CD14-positive monocyte (primary cell): ENCODE measurements at regions not wholly inside any gene's neighbourhood (a gene's known extent, or its start where the extent isn't known, plus 50 kb on each side); places are given as distances from the start of the nearest gene placed in this dataset.
"Not testable (repeated sequence)": the region's sequence is repeated elsewhere in the genome, so short reads cannot be mapped to it uniquely, and the experiment has no call there.

Experiments used
- DNase-seq, 3 donors: peaks; one replicate each; pipeline ENCODE4 v3.0.0-alpha.2; 2011 to 2022
- H2AFZ ChIP-seq: 2 replicates; pipeline ENCODE4 v1.6.0; 2012; ENCODE audit warnings: mild to moderate bottlenecking, low read depth, low read length, inconsistent platforms; ENCODE audit not compliant: insufficient read depth, poor library complexity, severe bottlenecking
- H3K27ac ChIP-seq, 2 donors: 1 replicate in 1 of 2; 2 replicates in 1 of 2; pipeline ENCODE4 v1.5.1; 2012 to 2013; ENCODE audit warnings: low read length in 2 of 2, control low read depth in 1 of 2, inconsistent platforms in 1 of 2, low read depth in 1 of 2, mild to moderate bottlenecking in 1 of 2
- H3K27me3 ChIP-seq, 2 donors: one replicate each; pipeline versions ENCODE4 v1.6.0 to v1.6.1; 2011 to 2013; ENCODE audit warnings: low read length in 2 of 2; ENCODE audit not compliant: control insufficient read depth in 2 of 2, insufficient read depth in 2 of 2
- H3K36me3 ChIP-seq, 2 donors: replicated peaks in 1 of 2; 1 replicate in 1 of 2; 2 replicates in 1 of 2; pipeline versions ENCODE4 v1.5.1 to v1.6.1; 2012 to 2013; ENCODE audit warnings: low read length in 2 of 2, control low read depth in 1 of 2, inconsistent platforms in 1 of 2, mild to moderate bottlenecking in 1 of 2; ENCODE audit not compliant: insufficient read depth in 2 of 2, control insufficient read depth in 1 of 2
- H3K4me1 ChIP-seq, 2 donors: 1 replicate in 1 of 2; 2 replicates in 1 of 2; pipeline versions ENCODE4 v1.5.1 to v1.6.1; 2012 to 2013; ENCODE audit warnings: low read length in 2 of 2, control low read depth in 1 of 2, inconsistent platforms in 1 of 2, mild to moderate bottlenecking in 1 of 2, moderate library complexity in 1 of 2; ENCODE audit not compliant: insufficient read depth in 2 of 2, control insufficient read depth in 1 of 2
- H3K4me2 ChIP-seq: replicated peaks from 2 replicates; pipeline ENCODE3; 2012; ENCODE audit warnings: low read length, moderate library complexity, mild to moderate bottlenecking; ENCODE audit not compliant: poor library complexity, severe bottlenecking; ENCODE audit errors: extremely low read depth
- H3K4me3 ChIP-seq, 3 experiments: fragments of 200-600 bp in 1 of 3; sonication (generic) in 1 of 3; replicated peaks in 1 of 3; 1 replicate in 2 of 3; 2 replicates in 1 of 3; pipeline ENCODE4 v1.5.1; 2011 to 2013; ENCODE audit warnings: low read length in 3 of 3, mild to moderate bottlenecking in 3 of 3, control low read depth in 2 of 3, low read depth in 2 of 3, inconsistent platforms in 1 of 3, moderate library complexity in 1 of 3
- H3K79me2 ChIP-seq: 2 replicates; pipeline ENCODE4 v1.6.0; 2012; ENCODE audit warnings: mild to moderate bottlenecking, control low read depth, inconsistent platforms, low read length, moderate library complexity; ENCODE audit not compliant: insufficient read depth
- H3K9ac ChIP-seq: 2 replicates; pipeline ENCODE4 v1.6.0; 2017; ENCODE audit warnings: low read length, mild to moderate bottlenecking; ENCODE audit not compliant: insufficient read depth, poor library complexity, severe bottlenecking
- H3K9me3 ChIP-seq, 2 donors: replicated peaks in 1 of 2; 1 replicate in 1 of 2; 2 replicates in 1 of 2; pipeline versions ENCODE4 v1.5.1 to v1.6.1; 2012 to 2013; ENCODE audit warnings: low read length in 2 of 2, control low read depth in 1 of 2; ENCODE audit not compliant: control insufficient read depth in 1 of 2, insufficient read depth in 1 of 2
- H4K20me1 ChIP-seq: 2 replicates; pipeline ENCODE4 v1.6.0; 2012; ENCODE audit warnings: mild to moderate bottlenecking, low read length, control low read depth, moderate library complexity; ENCODE audit not compliant: insufficient read depth
- H3K27ac Mint-ChIP-seq, 7 donors: one replicate each; pipeline ENCODE4 v1.8.0; 2020; ENCODE audit warnings: mild to moderate bottlenecking in 7 of 7, mixed read lengths in 7 of 7, moderate library complexity in 6 of 7, inconsistent platforms in 2 of 7
- H3K27me3 Mint-ChIP-seq, 3 donors: one replicate each; pipeline ENCODE4 v1.8.0; 2021 to 2022; ENCODE audit warnings: low read depth in 3 of 3, mild to moderate bottlenecking in 3 of 3, mixed read lengths in 3 of 3, moderate library complexity in 3 of 3, inconsistent platforms in 1 of 3
- H3K36me3 Mint-ChIP-seq, 2 donors: one replicate each; pipeline ENCODE4 v1.8.0; 2020; ENCODE audit warnings: mixed read lengths in 2 of 2, inconsistent platforms in 1 of 2, mild to moderate bottlenecking in 1 of 2
- H3K4me1 Mint-ChIP-seq: one replicate; pipeline ENCODE4 v1.8.0; 2020; ENCODE audit warnings: mild to moderate bottlenecking, mixed read lengths
- H3K4me3 Mint-ChIP-seq, 2 donors: one replicate each; pipeline ENCODE4 v1.8.0; 2020; ENCODE audit warnings: mild to moderate bottlenecking in 2 of 2, mixed read lengths in 2 of 2, moderate library complexity in 1 of 2
- H3K9me3 Mint-ChIP-seq, 7 donors: one replicate each; pipeline ENCODE4 v1.8.0; 2020 to 2022; ENCODE audit warnings: mixed read lengths in 7 of 7, mild to moderate bottlenecking in 6 of 7, moderate library complexity in 6 of 7, inconsistent platforms in 2 of 7
- CTCF ChIP-seq: fragments of 200-600 bp; IDR thresholded peaks from one replicate; pipeline ENCODE4 v1.8.0; 2022; ENCODE audit warnings: antibody characterized with exemption, mild to moderate bottlenecking
- WGBS: methylation state at CpG from one replicate; pipeline ENCODE4 v1.1.5; 2013; ENCODE audit warnings: missing lambda C conversion rate; ENCODE audit not compliant: insufficient coverage; 5-methylcytosine and 5-hydroxymethylcytosine counted together
- intact Hi-C, 2 donors: fragments of 100-400 bp; cut with micrococcal nuclease; formaldehyde crosslinking; loops; one replicate each; pipeline versions ENCODE4 v1.15.0 to v1.15.1; 2023

GRCh38 chr7:155395176-155395797 lies 62.6 kb upstream of the EN2 start:
- H3K4me1 Mint-ChIP-seq = no peaks in the 10 kb centered on the region
- H3K9me3 Mint-ChIP-seq = peaks cover 0 to 2% (median 0%) of the 10 kb centered on the region in 7 donors
- Histone ChIP-seq H3K79me2 (no peaks in the 10 kb centered on the region), H3K27ac (no peak overlapping the region), H3K36me3 (no peaks in the 10 kb centered on the region), H2AFZ (no peak overlapping the region), H4K20me1 (no peaks in the 10 kb centered on the region), H3K4me3 (no peak overlapping the region), H3K9me3 (no peaks in the 10 kb centered on the region), H3K9ac (no peak overlapping the region), H3K27me3 (peaks cover 0 to 7% of the 10 kb centered on the region in 2 donors), H3K4me2 (no peak overlapping the region), H3K4me1 (no peaks in the 10 kb centered on the region)
- 91% methylated on average over 12 of the region's 17 CpGs for WGBS
- TF ChIP-seq CTCF = no peak
- no peaks in the 10 kb centered on the region for H3K36me3 Mint-ChIP-seq
- H3K27ac Mint-ChIP-seq = no peak overlapping the region
- H3K4me3 Mint-ChIP-seq = no peak overlapping the region
- H3K27me3 Mint-ChIP-seq = peaks cover 18 to 46% (median 27%) of the 10 kb centered on the region in 3 donors
- intact Hi-C loops = no loop called here
- no peak for DNase-seq

DNA sequence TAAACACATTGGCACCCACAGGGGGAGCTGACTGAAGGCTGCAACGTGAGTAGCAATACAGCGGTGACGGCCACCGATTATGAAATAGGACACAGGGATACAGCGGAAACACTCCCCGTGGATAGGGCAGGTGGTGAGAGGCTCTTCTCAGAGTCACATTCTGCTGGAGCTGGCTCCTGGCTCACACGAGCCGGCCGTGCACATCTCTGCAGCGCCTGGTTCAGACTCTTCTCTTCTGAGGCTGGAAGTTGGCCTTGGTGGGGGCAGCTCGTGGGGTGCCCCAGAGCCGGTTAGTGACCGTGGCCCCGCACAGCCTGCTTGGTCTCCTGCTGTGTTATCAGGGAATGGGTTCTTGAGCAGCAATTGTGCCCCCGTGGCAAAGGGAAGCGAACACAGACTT lies 61.3 kb upstream of the EN2 start:
- Mint-ChIP-seq H3K4me3 (no peak overlapping the region), H3K27ac (no peak overlapping the region), H3K36me3 (no peaks in the 10 kb centered on the region), H3K27me3 (peaks cover 16 to 45% (median 32%) of the 10 kb centered on the region in 3 donors), H3K9me3 (peaks cover 0 to 2% (median 0%) of the 10 kb centered on the region in 7 donors), H3K4me1 (no peaks in the 10 kb centered on the region)
- H4K20me1 ChIP-seq = no peaks in the 10 kb centered on the region
- intact Hi-C loops = no loop called here
- H2AFZ ChIP-seq = no peak overlapping the region
- H3K27ac ChIP-seq = no peak overlapping the region
- no peaks in the 10 kb centered on the region for H3K79me2 ChIP-seq
- peaks cover 0 to 8% of the 10 kb centered on the region in 2 donors for H3K27me3 ChIP-seq
- H3K4me1 ChIP-seq = no peaks in the 10 kb centered on the region
- H3K9ac ChIP-seq = no peak overlapping the region
- 90% methylated on average over 14 of the region's 16 CpGs for WGBS
- no peak overlapping the region for H3K4me3 ChIP-seq
- no peaks in the 10 kb centered on the region for H3K9me3 ChIP-seq
- TF ChIP-seq CTCF = no peak
- no peak for DNase-seq
- no peaks in the 10 kb centered on the region for H3K36me3 ChIP-seq
- no peak overlapping the region for H3K4me2 ChIP-seq

- H3K4me1 Mint-ChIP-seq, H3K4me2 ChIP-seq, H3K9me3 Mint-ChIP-seq, H2AFZ ChIP-seq, H3K9ac ChIP-seq, H3K9me3 ChIP-seq, H4K20me1 ChIP-seq, H3K4me3 Mint-ChIP-seq, H3K27ac Mint-ChIP-seq, H3K36me3 ChIP-seq, H3K79me2 ChIP-seq, intact Hi-C loops, H3K36me3 Mint-ChIP-seq, H3K27ac ChIP-seq, H3K4me1 ChIP-seq, H3K27me3 ChIP-seq, DNase-seq, H3K4me3 ChIP-seq: not testable (repeated sequence)
- WGBS = 95% methylated on average over 23 of the region's 49 CpGs
- H3K27me3 Mint-ChIP-seq = peaks cover 20 to 50% (median 26%) of the 10 kb centered on the region in 3 donors
These were observed 59.9 kb upstream of the EN2 start for GRCh38 chr7:155397758-155398714.
